H9 (cell line): ENCODE measurements at regions not wholly inside any gene's neighbourhood (a gene's known extent, or its start where the extent isn't known, plus 50 kb on each side); places are given as distances from the start of the nearest gene placed in this dataset.

Experiments used
- DNase-seq: peaks from one replicate; pipeline ENCODE4 v3.0.0-alpha.2; 2017
- H2AFZ ChIP-seq: one replicate; pipeline ENCODE4 v1.6.1; 2013; ENCODE audit warnings: mild to moderate bottlenecking, low read length, control low read depth, moderate library complexity
- H2AK5ac ChIP-seq: 2 replicates; pipeline ENCODE4 v1.6.1; 2013; ENCODE audit warnings: low read length, control low read depth, mixed read lengths; ENCODE audit not compliant: insufficient read length
- H2BK120ac ChIP-seq: one replicate; pipeline ENCODE4 v1.6.1; 2013; ENCODE audit warnings: low read depth, mild to moderate bottlenecking, low read length, control low read depth, inconsistent platforms; ENCODE audit not compliant: poor library complexity, severe bottlenecking
- H2BK12ac ChIP-seq: 2 replicates; pipeline ENCODE4 v1.6.1; 2013; ENCODE audit warnings: low read length, control low read depth, mixed read lengths, low read depth; ENCODE audit not compliant: insufficient read length
- H2BK15ac ChIP-seq: 2 replicates; pipeline ENCODE4 v1.6.1; 2013; ENCODE audit warnings: low read depth, low read length, control low read depth
- H2BK20ac ChIP-seq: one replicate; pipeline ENCODE4 v1.6.1; 2013; ENCODE audit warnings: low read depth, mild to moderate bottlenecking, low read length, control low read depth, inconsistent platforms; ENCODE audit not compliant: poor library complexity, severe bottlenecking
- H2BK5ac ChIP-seq: 2 replicates; pipeline ENCODE4 v1.6.1; 2013; ENCODE audit warnings: low read length, control low read depth, mixed read lengths; ENCODE audit not compliant: insufficient read length
- H3K14ac ChIP-seq: 2 replicates; pipeline ENCODE4 v1.6.1; 2013; ENCODE audit warnings: low read length, control low read depth; ENCODE audit not compliant: insufficient read depth
- H3K18ac ChIP-seq: 2 replicates; pipeline ENCODE4 v1.6.1; 2013; ENCODE audit warnings: low read depth, mild to moderate bottlenecking, mixed read lengths, low read length, control low read depth; ENCODE audit not compliant: insufficient read length
- H3K23ac ChIP-seq: 2 replicates; pipeline ENCODE4 v1.6.1; 2013; ENCODE audit warnings: low read length, control low read depth, mixed read lengths, low read depth; ENCODE audit not compliant: insufficient read length
- H3K23me2 ChIP-seq: 2 replicates; pipeline ENCODE4 v1.6.1; 2013; ENCODE audit warnings: low read depth, mild to moderate bottlenecking, mixed read lengths, low read length, control low read depth; ENCODE audit not compliant: insufficient read length, poor library complexity, severe bottlenecking
- H3K27ac ChIP-seq: 2 replicates; pipeline ENCODE4 v1.5.1; 2013; ENCODE audit warnings: low read length, control low read depth, mixed read lengths, low read depth; ENCODE audit not compliant: insufficient read length
- H3K27me3 ChIP-seq: 2 replicates; pipeline ENCODE4 v1.6.1; 2013; ENCODE audit warnings: low read length, control low read depth, inconsistent platforms; ENCODE audit not compliant: insufficient read depth
- H3K4ac ChIP-seq: 2 replicates; pipeline ENCODE4 v1.6.1; 2013; ENCODE audit warnings: low read depth, mild to moderate bottlenecking, control low read depth, inconsistent platforms, low read length, moderate library complexity
- H3K4me1 ChIP-seq: 2 replicates; pipeline ENCODE4 v1.6.1; 2013; ENCODE audit warnings: low read length, control low read depth, inconsistent platforms; ENCODE audit not compliant: insufficient read depth
- H3K4me2 ChIP-seq: 2 replicates; pipeline ENCODE4 v1.6.1; 2013; ENCODE audit warnings: low read length, control low read depth, mixed read lengths; ENCODE audit not compliant: insufficient read length, insufficient read depth
- H3K56ac ChIP-seq: 2 replicates; pipeline ENCODE4 v1.6.1; 2013; ENCODE audit warnings: low read depth, mild to moderate bottlenecking, mixed read lengths, low read length, control low read depth; ENCODE audit not compliant: insufficient read length
- H3K79me1 ChIP-seq: 2 replicates; pipeline ENCODE4 v1.6.1; 2013; ENCODE audit warnings: low read depth, mild to moderate bottlenecking, moderate library complexity, low read length, control low read depth, inconsistent platforms; ENCODE audit not compliant: insufficient read depth, poor library complexity, severe bottlenecking
- H3K79me2 ChIP-seq: 2 replicates; pipeline ENCODE4 v1.6.1; 2013; ENCODE audit warnings: low read length, control low read depth, inconsistent platforms; ENCODE audit not compliant: insufficient read depth
- H3K9ac ChIP-seq: 2 replicates; pipeline ENCODE4 v1.6.1; 2013; ENCODE audit warnings: low read length, control low read depth, mixed read lengths; ENCODE audit not compliant: insufficient read length; ENCODE audit errors: extremely low read depth
- H3K9me3 ChIP-seq: one replicate; pipeline ENCODE4 v1.6.1; 2013; ENCODE audit warnings: low read depth, low read length, inconsistent platforms; ENCODE audit not compliant: control insufficient read depth
- H3T11ph ChIP-seq: one replicate; pipeline ENCODE4 v1.6.1; 2013; ENCODE audit warnings: mild to moderate bottlenecking, low read length, control low read depth, inconsistent platforms
- H4K20me1 ChIP-seq: one replicate; pipeline ENCODE4 v1.6.1; 2013; ENCODE audit not compliant: control insufficient read depth, insufficient read length, insufficient read depth
- H4K5ac ChIP-seq: 2 replicates; pipeline ENCODE4 v1.6.1; 2013; ENCODE audit warnings: low read depth, mild to moderate bottlenecking, mixed read lengths, low read length, control low read depth; ENCODE audit not compliant: insufficient read length
- H4K8ac ChIP-seq: replicated peaks from 2 replicates; pipeline ENCODE4 v1.6.1; 2013; ENCODE audit warnings: low read length, control low read depth, mixed read lengths, low read depth; ENCODE audit not compliant: insufficient read length
- H4K91ac ChIP-seq: 2 replicates; pipeline ENCODE4 v1.6.1; 2013; ENCODE audit warnings: low read depth, mild to moderate bottlenecking, moderate library complexity, mixed read lengths, low read length, control low read depth; ENCODE audit not compliant: insufficient read length
- H3K27ac Mint-ChIP-seq, 3 experiments: 2 replicates in 2 of 3; 3 replicates in 1 of 3; pipeline ENCODE4 v1.8.0; 2020 to 2021; ENCODE audit warnings: mixed read lengths in 3 of 3, mild to moderate bottlenecking in 1 of 3, moderate library complexity in 1 of 3
- H3K27me3 Mint-ChIP-seq: 2 replicates; pipeline ENCODE4 v1.8.0; 2021; ENCODE audit warnings: low read depth, mild to moderate bottlenecking, moderate library complexity, mixed read lengths
- H3K36me3 Mint-ChIP-seq, 3 experiments: 2 replicates in 2 of 3; 3 replicates in 1 of 3; pipeline ENCODE4 v1.8.0; 2020 to 2021; ENCODE audit warnings: low read depth in 3 of 3, mixed read lengths in 3 of 3; ENCODE audit not compliant: insufficient read depth in 1 of 3
- H3K4me1 Mint-ChIP-seq, 2 experiments: 2 replicates each; pipeline ENCODE4 v1.8.0; 2020; ENCODE audit warnings: mixed read lengths in 2 of 2
- H3K4me3 Mint-ChIP-seq, 2 experiments: 2 replicates in 1 of 2; 3 replicates in 1 of 2; pipeline ENCODE4 v1.8.0; 2020 to 2021; ENCODE audit warnings: mild to moderate bottlenecking in 2 of 2, mixed read lengths in 2 of 2, moderate library complexity in 1 of 2
- H3K9me3 Mint-ChIP-seq, 2 experiments: 2 replicates in 1 of 2; 3 replicates in 1 of 2; pipeline ENCODE4 v1.8.0; 2020; ENCODE audit warnings: mild to moderate bottlenecking in 2 of 2, mixed read lengths in 2 of 2, moderate library complexity in 1 of 2
- WGBS: extraction: QIAGEN DNeasy Blood & Tissue Kit; methylation state at CpG from one replicate; pipeline ENCODE4 v1.1.7; 2013; ENCODE audit warnings: missing lambda C conversion rate, low lambda C conversion rate, mixed read lengths; ENCODE audit not compliant: insufficient read length; ENCODE audit errors: extremely low coverage; 5-methylcytosine and 5-hydroxymethylcytosine counted together
- TF ChIP-seq, protein P1 (sequence below): fragments of 200-600 bp; sonication (generic); conservative IDR thresholded peaks from 3 replicates; pipeline ENCODE4 v1.8.0; 2021; ENCODE audit warnings: antibody characterized with exemption, mild to moderate bottlenecking

DNA sequence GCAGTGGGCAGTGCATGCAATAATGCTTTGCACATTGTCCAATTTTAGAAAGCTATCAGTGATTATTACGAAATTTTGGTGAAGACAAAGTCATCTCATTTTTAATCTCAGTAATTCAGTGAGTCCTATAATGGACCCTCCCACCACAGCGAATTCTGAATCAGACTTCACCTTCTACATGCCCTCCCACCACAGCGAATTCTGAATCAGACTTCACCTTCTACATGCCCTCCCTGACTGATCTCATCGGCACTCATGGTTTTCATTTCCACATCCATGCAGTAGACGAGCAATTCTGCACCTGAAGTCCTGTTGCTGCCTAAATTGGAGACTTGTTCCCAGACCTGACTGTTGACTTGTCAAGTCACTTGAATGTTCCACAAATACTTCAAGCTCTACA, 522.3 kb downstream of the EIPR1 start:
- Histone ChIP-seq H3K27me3 (no peaks in the 10 kb centered on the region), H3K79me1 (no peaks in the 10 kb centered on the region), H4K91ac (no peak overlapping the region), H2BK5ac (no peak overlapping the region), H4K5ac (no peak overlapping the region), H3K18ac (no peak overlapping the region), H3K4me2 (no peak overlapping the region), H2BK20ac (no peak overlapping the region), H4K8ac (no peak overlapping the region), H3K79me2 (no peaks in the 10 kb centered on the region), H2AFZ (no peak overlapping the region), H2BK15ac (no peak overlapping the region), H3K27ac (no peak overlapping the region), H2AK5ac (no peak overlapping the region), H3K9me3 (no peaks in the 10 kb centered on the region), H3K23me2 (no peaks in the 10 kb centered on the region), H3K14ac (no peak overlapping the region), H3T11ph (no peak overlapping the region), H3K9ac (no peak overlapping the region), H3K23ac (no peak overlapping the region), H2BK12ac (no peak overlapping the region), H3K56ac (no peak overlapping the region), H3K4ac (no peak overlapping the region), H2BK120ac (no peak overlapping the region), H3K4me1 (no peaks in the 10 kb centered on the region), H4K20me1 (no peaks in the 10 kb centered on the region)
- DNase-seq, result no peak
- H3K27me3 Mint-ChIP-seq, result 0 out of 2 replicates have a peak, but pooled peaks cover 2% of the 10 kb centered on the region
- TF ChIP-seq, protein P1, sequence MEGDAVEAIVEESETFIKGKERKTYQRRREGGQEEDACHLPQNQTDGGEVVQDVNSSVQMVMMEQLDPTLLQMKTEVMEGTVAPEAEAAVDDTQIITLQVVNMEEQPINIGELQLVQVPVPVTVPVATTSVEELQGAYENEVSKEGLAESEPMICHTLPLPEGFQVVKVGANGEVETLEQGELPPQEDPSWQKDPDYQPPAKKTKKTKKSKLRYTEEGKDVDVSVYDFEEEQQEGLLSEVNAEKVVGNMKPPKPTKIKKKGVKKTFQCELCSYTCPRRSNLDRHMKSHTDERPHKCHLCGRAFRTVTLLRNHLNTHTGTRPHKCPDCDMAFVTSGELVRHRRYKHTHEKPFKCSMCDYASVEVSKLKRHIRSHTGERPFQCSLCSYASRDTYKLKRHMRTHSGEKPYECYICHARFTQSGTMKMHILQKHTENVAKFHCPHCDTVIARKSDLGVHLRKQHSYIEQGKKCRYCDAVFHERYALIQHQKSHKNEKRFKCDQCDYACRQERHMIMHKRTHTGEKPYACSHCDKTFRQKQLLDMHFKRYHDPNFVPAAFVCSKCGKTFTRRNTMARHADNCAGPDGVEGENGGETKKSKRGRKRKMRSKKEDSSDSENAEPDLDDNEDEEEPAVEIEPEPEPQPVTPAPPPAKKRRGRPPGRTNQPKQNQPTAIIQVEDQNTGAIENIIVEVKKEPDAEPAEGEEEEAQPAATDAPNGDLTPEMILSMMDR, result no peak
- H3K4me3 Mint-ChIP-seq, result no peak overlapping the region
- H3K4me1 Mint-ChIP-seq, result peaks cover 7 to 11% of the 10 kb centered on the region in 2 experiments
- WGBS, result no CpG with 5 or more reads among the region's 5 CpGs
- H3K27ac Mint-ChIP-seq, result no peak overlapping the region
- no peaks in the 10 kb centered on the region for H3K36me3 Mint-ChIP-seq
- H3K9me3 Mint-ChIP-seq, result no peaks in the 10 kb centered on the region
